ENCODE measurements at regions not wholly inside any gene's neighbourhood (a gene's known extent, or its start where the extent isn't known, plus 50 kb on each side); places are given as distances from the start of the nearest gene placed in this dataset.

DNA sequence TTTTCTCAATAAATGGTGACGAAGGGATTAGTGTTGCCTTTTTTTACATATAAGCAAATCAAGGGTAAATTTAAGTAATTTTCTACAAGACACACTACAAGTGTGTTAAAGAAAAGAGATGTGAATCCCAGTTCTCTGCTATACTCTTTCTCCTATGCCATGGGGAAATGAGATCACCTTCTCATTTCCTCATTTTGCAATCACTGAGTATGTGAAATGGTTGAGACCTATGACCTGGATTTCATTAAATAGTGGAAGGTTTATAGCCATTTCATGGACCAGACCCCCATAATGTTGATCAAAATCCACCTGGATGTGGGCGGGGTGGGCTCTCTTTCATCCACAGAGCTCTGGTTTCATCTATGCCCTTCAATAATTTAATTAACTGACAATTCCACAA, 66.9 kb upstream of the SLIT3 start:
- TF ChIP-seq EZH2 (IDR thresholded peaks at IDR 0.05; ENCODE audit: borderline replicate concordance, insufficient read depth, low read depth, low read length, poor library complexity, severe bottlenecking): no peak
- TF ChIP-seq, protein P1, sequence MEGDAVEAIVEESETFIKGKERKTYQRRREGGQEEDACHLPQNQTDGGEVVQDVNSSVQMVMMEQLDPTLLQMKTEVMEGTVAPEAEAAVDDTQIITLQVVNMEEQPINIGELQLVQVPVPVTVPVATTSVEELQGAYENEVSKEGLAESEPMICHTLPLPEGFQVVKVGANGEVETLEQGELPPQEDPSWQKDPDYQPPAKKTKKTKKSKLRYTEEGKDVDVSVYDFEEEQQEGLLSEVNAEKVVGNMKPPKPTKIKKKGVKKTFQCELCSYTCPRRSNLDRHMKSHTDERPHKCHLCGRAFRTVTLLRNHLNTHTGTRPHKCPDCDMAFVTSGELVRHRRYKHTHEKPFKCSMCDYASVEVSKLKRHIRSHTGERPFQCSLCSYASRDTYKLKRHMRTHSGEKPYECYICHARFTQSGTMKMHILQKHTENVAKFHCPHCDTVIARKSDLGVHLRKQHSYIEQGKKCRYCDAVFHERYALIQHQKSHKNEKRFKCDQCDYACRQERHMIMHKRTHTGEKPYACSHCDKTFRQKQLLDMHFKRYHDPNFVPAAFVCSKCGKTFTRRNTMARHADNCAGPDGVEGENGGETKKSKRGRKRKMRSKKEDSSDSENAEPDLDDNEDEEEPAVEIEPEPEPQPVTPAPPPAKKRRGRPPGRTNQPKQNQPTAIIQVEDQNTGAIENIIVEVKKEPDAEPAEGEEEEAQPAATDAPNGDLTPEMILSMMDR (IDR thresholded peaks at IDR 0.05): no peak

Data from B cell (primary cell).